ENCODE measurements at regions not wholly inside any gene's neighbourhood (a gene's known extent, or its start where the extent isn't known, plus 50 kb on each side); places are given as distances from the start of the nearest gene placed in this dataset.

GRCh38 chr4:161134795-161135194 is 1029.0 kb downstream of the FSTL5 start:
- H4K20me1 ChIP-seq (ENCODE audit: insufficient read depth) = no peaks in the 10 kb centered on the region
- H3K79me2 ChIP-seq (replicated peaks; ENCODE audit: insufficient read depth, low read length) = no peaks in the 10 kb centered on the region
- H2AFZ ChIP-seq (ENCODE audit: low read depth, low read length) = no peak overlapping the region
- no peak overlapping the region for H3K9ac ChIP-seq (ENCODE audit: low read length)
- H3K27me3 ChIP-seq (ENCODE audit: insufficient read depth, low read depth, low read length) = no peaks in the 10 kb centered on the region
- H3K9me2 ChIP-seq (ENCODE audit: insufficient read depth, low read length) = no peaks in the 10 kb centered on the region
- no peaks in the 10 kb centered on the region for H3F3A ChIP-seq (ENCODE audit: insufficient read depth, low read length, poor library complexity, severe bottlenecking)
- H3K4me3 ChIP-seq (ENCODE audit: low read length) = no peak overlapping the region
- no peaks in the 10 kb centered on the region for H3K36me3 ChIP-seq (ENCODE audit: insufficient read depth, low read length)
- TF ChIP-seq SMC3 (conservative IDR thresholded peaks at IDR 0.05; ENCODE audit: poor library complexity) (no peak), MXI1 (conservative IDR thresholded peaks at IDR 0.05; ENCODE audit: poor library complexity, severe bottlenecking) (no peak), EZH2 (IDR thresholded peaks at IDR 0.05; ENCODE audit: borderline replicate concordance, insufficient read depth, low read length, poor library complexity, severe bottlenecking) (no peak), CTCF (IDR thresholded peaks at IDR 0.05; ENCODE audit: poor library complexity, severe bottlenecking) (no peak), REST (IDR thresholded peaks at IDR 0.05; ENCODE audit: borderline replicate concordance) (no peak), EP300 (conservative IDR thresholded peaks at IDR 0.05; ENCODE audit: poor library complexity, severe bottlenecking) (no peak), RAD21 (conservative IDR thresholded peaks at IDR 0.05) (no peak), TAF1 (IDR thresholded peaks at IDR 0.05; ENCODE audit: low read depth) (no peak), POLR2AphosphoS5 (IDR thresholded peaks at IDR 0.05) (no peak)
- H3K27ac ChIP-seq (ENCODE audit: low read length) = no peak overlapping the region
- H3K4me2 ChIP-seq (ENCODE audit: low read length) = no peak overlapping the region
- H3K9me3 ChIP-seq (ENCODE audit: low read length) = peaks cover 4% of the 10 kb centered on the region

- Histone ChIP-seq H3K79me2 (replicated peaks; ENCODE audit: insufficient read depth, low read length) (no peaks in the 10 kb centered on the region), H2AFZ (ENCODE audit: low read depth, low read length) (no peak overlapping the region), H4K20me1 (ENCODE audit: insufficient read depth) (no peaks in the 10 kb centered on the region), H3K9me3 (ENCODE audit: low read length) (peaks cover 4% of the 10 kb centered on the region), H3K27me3 (ENCODE audit: insufficient read depth, low read depth, low read length) (no peaks in the 10 kb centered on the region), H3F3A (ENCODE audit: insufficient read depth, low read length, poor library complexity, severe bottlenecking) (no peaks in the 10 kb centered on the region), H3K4me3 (ENCODE audit: low read length) (no peak overlapping the region), H3K27ac (ENCODE audit: low read length) (no peak overlapping the region), H3K36me3 (ENCODE audit: insufficient read depth, low read length) (no peaks in the 10 kb centered on the region), H3K9me2 (ENCODE audit: insufficient read depth, low read length) (no peaks in the 10 kb centered on the region), H3K4me2 (ENCODE audit: low read length) (no peak overlapping the region), H3K9ac (ENCODE audit: low read length) (no peak overlapping the region)
- TF ChIP-seq SMC3 (conservative IDR thresholded peaks at IDR 0.05; ENCODE audit: poor library complexity) (no peak), REST (IDR thresholded peaks at IDR 0.05; ENCODE audit: borderline replicate concordance) (no peak), TAF1 (IDR thresholded peaks at IDR 0.05; ENCODE audit: low read depth) (no peak), POLR2AphosphoS5 (IDR thresholded peaks at IDR 0.05) (no peak)
Measured at GRCh38 chr4:161133586-161134276, 1030.1 kb downstream of the FSTL5 start.

Data from neural cell (in vitro differentiated cells).